Kidney tubule cell (primary cell): ENCODE measurements at regions not wholly inside any gene's neighbourhood (a gene's known extent, or its start where the extent isn't known, plus 50 kb on each side); places are given as distances from the start of the nearest gene placed in this dataset.

Experiments used
- DNase-seq: peaks from one replicate; pipeline ENCODE4 v3.0.0-alpha.2; 2018; ENCODE audit warnings: low spot score

DNA sequence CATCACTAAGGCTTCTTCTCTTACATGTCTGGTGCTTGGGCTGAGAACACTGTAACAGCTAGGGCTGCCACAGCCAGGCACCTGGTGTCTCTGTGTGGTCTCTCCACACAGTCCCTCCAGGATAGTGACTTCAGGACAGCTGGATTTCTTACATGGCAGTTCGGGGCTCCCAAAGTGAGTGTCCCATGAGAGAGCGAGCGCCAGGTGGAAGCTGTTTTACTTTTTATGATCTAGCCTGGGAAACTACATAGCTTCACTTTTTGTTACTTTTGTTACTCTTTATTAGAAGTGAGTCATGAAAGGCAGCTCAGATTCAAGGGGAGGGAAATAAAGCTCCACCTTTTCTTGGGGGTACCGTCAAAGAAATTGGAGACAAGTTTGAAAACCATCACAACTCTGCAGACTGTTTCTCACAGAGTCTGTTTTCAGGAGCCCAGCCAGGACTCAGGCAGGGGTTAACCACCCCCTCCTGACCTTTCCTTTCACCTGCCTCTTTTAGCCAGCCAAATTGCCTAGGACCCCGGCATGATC, 373.0 kb downstream of the MID1IP1 start:
- no peak for DNase-seq

GRCh38 chrX:39174772-39175417, 373.6 kb downstream of the MID1IP1 start:
- no peak for DNase-seq

DNA sequence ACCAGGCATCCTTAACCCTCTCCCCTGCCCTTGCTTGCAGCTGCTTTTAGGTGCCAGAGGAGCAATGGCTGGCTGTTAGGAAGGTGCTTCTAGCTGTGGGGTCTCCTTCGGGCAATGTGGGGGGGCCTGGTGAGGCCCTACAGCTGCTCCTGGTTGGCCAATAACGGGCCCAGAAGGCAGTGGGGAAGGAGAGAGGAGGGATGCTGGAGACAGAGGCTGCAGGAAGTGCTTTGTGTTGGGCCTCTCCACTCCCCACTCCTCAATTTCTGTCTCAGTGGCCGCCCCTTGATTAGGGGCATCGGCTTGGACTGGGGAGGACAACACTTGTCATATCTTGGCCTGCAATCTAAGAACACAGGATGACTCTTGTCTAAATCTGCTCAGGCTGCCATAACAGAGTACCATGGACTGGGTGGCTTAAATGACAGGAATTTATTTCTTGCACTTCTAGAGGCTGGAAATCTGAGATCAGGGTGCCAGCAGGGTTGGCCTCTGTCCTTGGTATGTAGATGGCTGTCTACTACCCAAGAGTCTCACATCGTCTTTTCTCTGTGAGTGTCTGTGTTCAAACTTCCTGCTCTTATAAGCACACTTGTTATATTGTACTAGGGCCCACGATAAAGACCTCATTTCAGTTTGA, 374.3 kb downstream of the MID1IP1 start:
- DNase-seq: no peak

DNA sequence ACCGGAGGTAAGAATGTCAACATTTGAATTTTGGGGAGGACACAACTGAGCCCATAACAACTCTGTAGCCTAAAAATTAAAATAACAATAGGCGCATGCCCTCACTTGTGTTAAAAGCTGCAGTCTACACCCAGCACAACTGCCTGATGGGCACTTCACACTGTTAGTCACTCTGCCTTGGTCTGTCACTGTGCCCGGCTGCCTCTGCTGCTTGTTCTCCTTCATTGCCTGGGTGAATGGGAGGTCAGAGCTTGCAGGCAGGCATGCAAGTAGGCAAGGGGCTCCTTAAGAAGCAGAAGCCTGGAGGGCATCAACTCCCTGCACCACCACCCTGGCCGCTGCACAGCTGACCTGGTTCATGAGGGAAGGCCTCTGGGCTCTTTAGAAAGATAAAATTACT, 374.8 kb downstream of the MID1IP1 start:
- peak; percentile 39 for DNase-seq

GRCh38 chrX:39189431-39189830, 388.2 kb downstream of the MID1IP1 start:
- no peak for DNase-seq

DNA sequence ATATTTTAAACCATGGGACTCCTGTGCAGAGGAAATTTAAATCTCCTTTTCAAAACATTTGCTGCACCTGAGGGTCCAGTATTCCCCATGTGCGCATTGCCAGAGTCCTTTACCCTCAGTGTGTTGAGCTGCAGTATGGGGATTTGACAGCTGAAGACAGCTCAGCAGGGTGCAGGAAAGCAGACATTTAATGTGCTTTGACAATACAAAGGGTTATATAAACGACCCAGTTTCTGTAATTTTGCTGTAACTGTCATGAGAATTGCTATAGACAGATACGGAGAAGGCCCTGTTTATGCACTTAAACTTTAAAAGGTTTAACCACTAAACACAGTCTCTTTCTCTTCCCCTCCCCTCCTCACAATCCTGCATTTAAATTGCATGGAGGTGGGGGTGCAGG, 393.4 kb downstream of the MID1IP1 start:
- no peak for DNase-seq

DNA sequence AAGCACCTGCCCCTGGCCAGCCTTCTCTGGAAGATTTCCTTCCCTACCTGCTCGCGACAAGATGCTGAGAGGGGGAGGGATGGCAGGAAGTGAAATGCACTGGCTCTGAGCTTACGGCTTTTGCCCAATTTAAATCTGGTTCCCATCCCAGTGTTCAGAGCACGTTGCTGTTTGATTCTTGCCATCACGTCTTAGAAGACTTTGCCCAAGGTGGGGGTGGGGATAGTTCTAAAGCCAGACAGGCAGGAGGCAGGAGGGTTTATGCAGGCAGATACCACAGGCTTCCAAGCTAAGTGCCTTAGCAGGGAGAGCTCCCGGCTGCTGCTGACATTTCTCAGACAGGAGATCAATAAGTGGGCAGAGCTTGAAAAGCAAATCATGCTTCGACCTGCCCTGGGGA, 393.9 kb downstream of the MID1IP1 start:
- DNase-seq: no peak

DNA sequence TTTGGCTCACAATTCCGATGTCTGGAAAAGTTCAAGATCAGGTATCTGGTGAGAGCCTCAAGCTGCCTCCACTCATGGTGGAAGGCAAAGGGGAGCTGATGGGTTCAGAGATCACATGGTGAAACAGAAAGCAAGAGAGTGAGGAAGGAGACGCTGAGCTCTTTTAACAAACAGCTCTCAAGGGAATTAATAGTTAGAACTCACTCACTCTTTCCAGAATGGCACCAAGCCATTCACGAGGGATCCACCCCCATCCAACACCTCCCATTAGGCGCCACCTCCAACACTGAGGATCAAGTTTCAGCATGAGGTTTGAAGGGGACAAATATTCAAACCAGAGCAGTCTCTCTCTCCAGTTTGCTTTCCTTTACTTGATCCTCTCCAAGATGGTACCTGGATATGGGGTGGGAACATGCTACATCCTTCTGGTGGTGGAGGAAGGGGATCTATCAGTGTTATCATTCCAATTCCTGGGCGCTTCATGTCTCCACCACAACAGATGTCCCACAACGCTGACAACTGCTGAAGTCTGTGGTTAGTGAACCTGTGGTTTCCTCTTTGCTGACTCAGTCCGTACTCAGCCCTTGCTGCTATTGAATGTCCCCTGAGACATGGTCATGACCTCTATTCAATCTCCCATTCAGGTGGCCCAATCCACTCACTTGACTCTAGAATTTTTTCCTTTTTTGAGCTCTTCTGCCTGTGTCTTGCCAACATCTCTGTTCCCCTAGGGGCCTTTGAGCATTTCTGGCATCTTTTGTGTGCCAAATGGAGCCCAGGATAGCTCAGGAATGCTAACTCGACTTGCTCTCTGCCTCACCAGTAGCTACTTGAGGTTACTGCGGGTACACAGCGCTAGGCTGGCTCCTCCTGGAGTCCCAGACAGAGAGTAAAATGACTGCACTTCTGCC, 395.2 kb downstream of the MID1IP1 start:
- peak; percentile 75 for DNase-seq

DNA sequence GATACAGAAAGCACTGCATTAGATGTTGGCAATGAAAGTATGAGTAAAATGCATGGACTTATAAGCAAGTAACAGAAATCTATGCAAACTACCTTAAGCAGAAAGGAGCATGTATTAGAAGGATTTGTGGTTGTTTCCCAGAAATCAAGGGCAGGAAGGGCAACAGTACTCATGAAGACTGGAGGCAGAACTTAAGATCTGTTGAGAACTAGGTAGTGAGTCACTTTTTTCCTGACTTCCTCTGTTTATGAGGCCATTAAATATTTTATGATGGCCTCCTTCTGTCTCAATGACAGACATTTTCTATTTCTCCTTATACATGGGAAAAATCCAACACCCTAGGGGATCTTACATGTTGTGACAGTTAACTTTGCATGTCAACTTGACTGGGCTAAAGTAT, 398.2 kb downstream of the MID1IP1 start:
- DNase-seq: peak; percentile 22

DNA sequence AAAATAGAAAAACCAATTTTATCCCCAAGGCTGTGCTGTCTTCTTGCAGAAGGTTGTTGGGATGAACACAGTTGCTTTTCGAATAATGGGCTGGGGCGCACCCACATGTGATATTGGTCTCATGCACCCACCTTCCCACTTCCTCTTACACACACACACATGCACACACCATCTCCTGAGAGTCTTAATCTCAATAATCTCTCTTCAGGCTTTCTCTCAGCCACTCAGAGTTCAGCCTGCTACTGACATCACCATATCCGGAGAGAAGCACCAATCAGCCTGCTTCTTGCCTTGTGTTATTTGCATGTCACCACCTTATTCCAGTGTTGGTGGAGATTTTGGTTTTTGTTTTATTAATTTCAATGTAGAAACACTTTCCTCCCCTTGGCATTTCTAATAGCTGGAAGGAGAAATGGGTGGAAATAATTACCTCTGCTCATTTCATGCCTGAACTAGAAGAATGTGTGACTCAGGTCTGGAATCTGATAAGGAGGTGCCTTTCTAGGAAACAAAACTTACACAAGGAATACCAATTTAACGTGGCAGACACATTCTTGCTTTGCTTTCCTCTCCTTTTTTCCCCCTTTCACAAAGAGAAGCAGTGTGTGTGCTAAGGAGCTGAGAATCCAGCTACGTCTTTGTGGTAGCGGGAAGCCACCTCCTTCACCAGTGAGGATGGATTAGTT, 400.2 kb downstream of the MID1IP1 start:
- DNase-seq: peak; percentile 72

DNA sequence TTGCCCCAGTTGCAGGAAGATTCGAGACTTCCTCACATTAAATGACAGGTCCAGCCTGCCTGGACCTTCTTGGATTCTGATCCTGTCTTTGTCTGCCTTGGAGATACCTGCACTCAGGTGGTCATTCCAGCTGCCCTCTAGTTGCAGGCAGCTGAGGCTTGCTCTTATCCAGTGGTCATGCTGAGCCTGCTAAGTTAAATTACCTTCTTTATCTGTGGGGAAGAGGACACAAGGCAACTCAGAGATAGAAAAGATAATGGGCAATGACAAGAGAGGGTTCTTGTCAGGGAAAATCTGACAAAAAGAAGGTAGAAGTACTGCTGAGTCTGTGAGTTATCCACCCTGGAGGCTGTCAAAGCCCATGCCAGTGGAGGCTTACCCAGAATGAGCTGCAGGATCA, 401.4 kb downstream of the MID1IP1 start:
- DNase-seq: no peak

- no peak for DNase-seq
Measured at GRCh38 chrX:39203427-39203826, 402.2 kb downstream of the MID1IP1 start.

- DNase-seq: peak; percentile 10
Measured at GRCh38 chrX:39204353-39204752, 403.1 kb downstream of the MID1IP1 start.

GRCh38 chrX:39204945-39205344, 403.7 kb downstream of the MID1IP1 start:
- DNase-seq: peak; percentile 53

GRCh38 chrX:39205467-39205866, 404.2 kb downstream of the MID1IP1 start:
- peak; percentile 49 for DNase-seq

GRCh38 chrX:39206399-39207145, 405.3 kb downstream of the MID1IP1 start:
- DNase-seq: peak; percentile 12

GRCh38 chrX:39211501-39211900, 410.2 kb downstream of the MID1IP1 start:
- no peak for DNase-seq

GRCh38 chrX:39212456-39212855, 411.2 kb downstream of the MID1IP1 start:
- DNase-seq: peak; percentile 51

- DNase-seq: no peak
Measured at GRCh38 chrX:39214387-39215126, 413.3 kb downstream of the MID1IP1 start.

DNA sequence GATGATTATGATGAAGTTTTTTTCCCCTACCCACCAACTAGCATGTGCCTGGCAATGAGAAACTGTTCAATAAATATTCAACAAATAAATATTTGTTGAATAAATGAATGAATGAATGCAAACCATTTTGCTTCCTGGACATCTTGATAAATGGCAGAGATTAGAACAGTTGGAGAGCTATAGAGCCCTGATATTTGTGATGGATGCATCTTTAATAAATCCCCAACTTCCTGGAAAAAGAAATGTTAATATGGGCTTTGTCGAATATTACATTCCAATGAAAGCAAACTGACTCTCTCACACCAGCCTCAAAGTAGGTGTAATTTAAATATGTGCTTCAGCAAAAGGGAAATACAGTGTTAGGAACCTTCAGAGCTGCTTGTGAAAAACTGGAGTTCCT, 419.7 kb downstream of the MID1IP1 start:
- no peak for DNase-seq
